Left colon (tissue), 2 donors: ENCODE measurements at regions not wholly inside any gene's neighbourhood (a gene's known extent, or its start where the extent isn't known, plus 50 kb on each side); places are given as distances from the start of the nearest gene placed in this dataset.
"Not testable (repeated sequence)": the region's sequence is repeated elsewhere in the genome, so short reads cannot be mapped to it uniquely, and the experiment has no call there.

Experiments used
- ATAC-seq: fragments of 200-7000 bp; cut with Tn5 transposase; one replicate; pipeline ENCODE4 v1.9.1; 2020; ENCODE audit warnings: mild to moderate bottlenecking, moderate library complexity
- DNase-seq, 2 donors: peaks; one replicate each; pipeline ENCODE4 v3.0.0-alpha.2; 2020
- intact Hi-C, 2 donors: fragments of 100-400 bp; cut with DNase I in 1 of 2; cut with micrococcal nuclease in 1 of 2; formaldehyde crosslinking; loops; one replicate each; pipeline versions ENCODE4 v1.11.2 to v1.14.0; 2022; cut with DNase I, micrococcal nuclease
- donor health status: DM: no; HTN: no; CAD: no.
- donor health status: DM: yes; HTN: yes; CAD: no.

GRCh38 chr9:38342532-38342931 lies 50.0 kb upstream of the ALDH1B1 start:
- ATAC-seq (no peak), DNase-seq (no peak)
- intact Hi-C loops, result no loop called here

GRCh38 chr9:38342096-38342495 lies 50.4 kb upstream of the ALDH1B1 start:
- ATAC-seq, result no peak
- no peak for DNase-seq

DNA sequence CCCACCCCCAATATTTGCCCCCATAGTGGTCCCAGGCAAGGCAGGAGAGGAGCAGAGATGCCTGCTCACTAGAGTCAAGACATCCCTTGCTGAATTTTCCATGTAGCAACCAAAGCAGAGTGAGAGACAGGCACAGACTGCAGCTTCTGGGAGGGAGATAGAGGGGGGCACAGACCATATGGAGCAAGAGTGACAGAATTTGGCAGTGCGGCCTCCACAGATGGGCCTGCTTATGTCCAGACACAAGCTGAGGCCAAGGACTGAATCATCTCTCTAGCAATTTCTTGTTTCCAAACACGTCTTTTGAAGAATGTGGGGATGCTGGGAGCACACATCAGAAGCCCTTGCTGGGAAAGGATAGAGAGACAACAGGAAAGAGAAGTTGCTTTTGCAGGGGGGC lies 53.0 kb upstream of the ALDH1B1 start:
- intact Hi-C loops, result no loop called here

More at GRCh38 chr9:38342096-38342495, 50.4 kb upstream of the ALDH1B1 start:
- intact Hi-C loops, result no loop called here

GRCh38 chr9:38339087-38339486 lies 53.4 kb upstream of the ALDH1B1 start:
- DNase-seq (no peak), ATAC-seq (no peak)
- intact Hi-C loops, result no loop called here

More for the DNA sequence above, 53.0 kb upstream of the ALDH1B1 start:
- ATAC-seq (no peak), DNase-seq (no peak)

GRCh38 chr9:38338342-38339018 lies 54.0 kb upstream of the ALDH1B1 start:
- intact Hi-C loops, result no loop called here
- no peak for DNase-seq
- no peak for ATAC-seq

DNA sequence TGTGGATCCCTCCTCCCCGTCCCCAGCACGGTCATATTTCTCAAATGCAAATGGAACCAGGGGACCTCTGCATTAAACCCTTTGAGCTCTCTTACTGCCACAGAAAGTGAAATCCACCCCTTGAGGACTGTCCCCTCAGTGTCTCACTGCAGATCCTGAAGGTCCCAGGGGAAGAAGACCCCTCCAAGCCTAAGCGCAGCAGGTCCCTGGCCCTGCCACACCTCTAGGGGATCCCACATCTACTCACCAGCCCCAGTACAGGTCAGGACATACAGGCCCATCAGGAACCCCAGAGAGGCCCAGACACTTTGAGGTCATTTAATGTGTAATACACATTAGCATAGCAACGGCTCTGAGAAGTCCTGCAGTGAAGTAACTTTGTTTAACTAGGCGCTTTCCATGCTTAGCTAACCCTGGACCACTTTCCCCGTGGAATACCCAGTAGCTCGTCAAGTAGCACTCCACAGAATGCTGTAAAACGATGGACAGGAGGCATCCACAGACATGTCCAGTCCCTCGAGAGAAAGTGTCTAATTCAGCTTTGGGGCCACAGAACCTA lies 54.7 kb upstream of the ALDH1B1 start:
- DNase-seq (no peak), ATAC-seq (no peak)
- intact Hi-C loops, result no loop called here

DNA sequence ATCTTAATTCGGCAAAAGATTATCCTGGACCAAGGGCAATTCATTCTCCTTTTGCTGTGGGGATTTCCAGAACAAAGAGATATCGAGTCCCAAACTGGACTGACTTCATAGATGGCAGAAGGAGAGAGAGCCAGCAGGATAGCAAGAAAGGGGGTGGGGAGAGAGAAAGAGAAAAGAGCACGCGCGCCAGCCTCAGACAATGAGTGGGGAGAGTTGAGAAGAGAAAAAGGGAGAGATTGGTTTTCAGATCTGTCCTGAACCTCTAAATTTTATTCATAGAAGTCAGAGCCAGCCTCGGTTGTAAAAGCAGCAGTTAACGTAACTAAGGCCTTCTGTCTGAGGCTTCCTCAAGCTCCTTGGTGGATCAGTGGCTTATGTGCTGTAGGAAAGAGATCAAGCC lies 55.3 kb upstream of the ALDH1B1 start:
- DNase-seq, result no peak
- ATAC-seq, result no peak

GRCh38 chr9:38336341-38336740 lies 56.2 kb upstream of the ALDH1B1 start:
- DNase-seq, result no peak
- ATAC-seq, result no peak
- intact Hi-C loops, result no loop called here

More for the DNA sequence above, 55.3 kb upstream of the ALDH1B1 start:
- intact Hi-C loops, result no loop called here

GRCh38 chr9:38335686-38336085 lies 56.8 kb upstream of the ALDH1B1 start:
- intact Hi-C loops, result no loop called here
- DNase-seq (no peak), ATAC-seq (no peak)

GRCh38 chr9:38334234-38334633 lies 58.3 kb upstream of the ALDH1B1 start:
- ATAC-seq, result no peak
- no peak for DNase-seq

DNA sequence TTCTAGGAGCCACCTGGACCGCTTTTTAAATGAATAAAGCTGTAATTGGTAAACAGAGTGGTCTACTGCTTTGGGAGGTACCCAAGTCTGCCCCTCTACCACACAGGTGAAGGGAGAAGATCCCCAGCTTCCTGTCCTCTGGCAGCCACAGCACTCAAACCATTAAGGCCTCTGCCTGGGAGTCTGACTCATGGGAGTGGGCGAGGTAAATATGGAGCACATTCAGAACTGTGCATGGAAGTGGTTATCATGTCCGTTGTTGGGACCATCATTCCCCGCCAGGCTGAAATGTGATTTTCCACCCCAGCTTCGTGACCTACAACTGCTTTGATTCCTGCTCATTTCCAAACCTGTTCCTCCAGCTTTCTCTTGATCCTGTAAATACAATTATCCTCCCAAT lies 59.5 kb upstream of the ALDH1B1 start:
- no peak for ATAC-seq
- intact Hi-C loops, result no loop called here
- DNase-seq, result no peak

More at GRCh38 chr9:38334234-38334633, 58.3 kb upstream of the ALDH1B1 start:
- intact Hi-C loops, result no loop called here

DNA sequence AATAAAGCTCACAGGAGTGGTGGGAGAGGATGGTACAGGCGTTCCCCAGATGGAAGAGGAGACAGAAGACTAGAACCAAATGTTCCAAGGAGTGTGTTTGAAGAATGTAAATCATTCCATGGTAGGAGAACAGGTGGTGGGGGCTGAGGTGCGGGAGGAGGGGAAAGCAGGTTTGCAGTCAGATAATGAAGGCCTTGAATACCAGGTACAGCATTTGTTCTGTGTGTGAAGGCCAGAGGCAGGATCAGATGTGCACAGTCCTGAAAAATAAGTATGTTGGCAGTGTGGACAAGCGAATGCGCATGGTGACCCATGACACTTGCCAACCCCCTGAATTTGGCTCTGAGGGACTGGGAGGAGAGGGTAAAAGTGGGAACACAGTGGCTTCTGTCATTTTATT lies 59.9 kb upstream of the ALDH1B1 start:
- ATAC-seq, result no peak

GRCh38 chr9:38331141-38331540 lies 61.4 kb upstream of the ALDH1B1 start:
- intact Hi-C loops, result no loop called here
- ATAC-seq (no peak), DNase-seq (no peak)

More for the DNA sequence above, 59.9 kb upstream of the ALDH1B1 start:
- DNase-seq, result no peak
- intact Hi-C loops, result no loop called here

GRCh38 chr9:38329968-38330367 lies 62.5 kb upstream of the ALDH1B1 start:
- DNase-seq, result no peak
- no peak for ATAC-seq
- intact Hi-C loops, result no loop called here

DNA sequence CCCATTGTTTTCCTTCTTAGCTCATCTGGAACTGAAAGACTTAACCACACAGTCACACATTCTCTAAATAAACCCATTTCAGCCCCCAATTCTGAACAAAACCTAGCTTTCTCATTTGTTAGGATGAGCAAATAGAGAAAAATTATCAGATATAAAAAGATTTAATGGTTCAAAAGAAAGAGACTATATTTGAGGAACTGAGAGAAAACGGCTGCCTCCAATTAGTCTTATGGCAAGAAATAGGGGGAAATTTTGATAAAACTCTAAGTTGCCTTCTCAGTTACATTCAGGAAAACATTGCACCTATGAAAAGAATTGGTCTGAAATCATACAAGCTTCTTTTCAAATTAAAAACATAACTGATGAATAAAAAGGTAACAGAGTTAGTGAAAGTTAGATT lies 63.7 kb upstream of the ALDH1B1 start:
- DNase-seq (no peak), ATAC-seq (no peak)
- intact Hi-C loops, result no loop called here

DNA sequence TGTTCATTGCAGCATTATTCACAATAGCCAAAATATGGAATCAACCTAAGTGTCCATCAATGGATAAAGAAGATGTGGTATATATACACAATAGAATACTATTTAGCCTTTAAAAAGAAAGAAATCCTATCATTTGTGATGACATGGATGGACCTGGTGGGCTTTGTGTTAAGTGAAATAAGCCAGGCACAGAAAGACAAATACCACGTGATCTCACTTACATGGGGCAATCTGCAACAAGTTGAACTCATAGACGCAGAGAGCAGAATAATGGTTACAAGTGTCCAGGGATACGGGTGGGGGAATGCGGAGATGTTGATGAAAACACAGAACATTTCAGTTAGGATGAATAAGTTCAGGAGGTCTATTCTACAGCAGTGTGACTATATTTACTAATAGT lies 66.4 kb upstream of the ALDH1B1 start:
- intact Hi-C loops, result no loop called here
- DNase-seq (no peak), ATAC-seq (no peak)

DNA sequence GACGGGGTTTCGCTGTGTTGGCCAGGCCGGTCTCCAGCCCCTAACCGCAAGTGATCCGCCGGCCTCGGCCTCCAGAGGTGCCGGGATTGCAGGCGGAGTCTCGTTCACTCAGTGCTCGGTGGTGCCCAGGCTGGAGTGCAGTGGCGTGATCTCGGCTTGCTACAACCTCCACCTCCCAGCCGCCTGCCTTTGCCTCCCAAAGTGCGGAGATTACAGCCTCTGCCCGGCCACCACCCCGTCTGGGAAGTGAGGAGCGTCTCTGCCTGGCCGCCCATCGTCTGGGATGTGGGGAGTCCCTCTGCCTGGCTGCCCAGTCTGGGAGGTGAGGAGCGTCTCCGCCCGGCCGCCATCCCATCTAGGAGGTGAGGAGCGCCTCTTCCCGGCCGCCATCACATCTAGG lies 68.3 kb upstream of the ALDH1B1 start:
- ATAC-seq, intact Hi-C loops, DNase-seq: not testable (repeated sequence)

DNA sequence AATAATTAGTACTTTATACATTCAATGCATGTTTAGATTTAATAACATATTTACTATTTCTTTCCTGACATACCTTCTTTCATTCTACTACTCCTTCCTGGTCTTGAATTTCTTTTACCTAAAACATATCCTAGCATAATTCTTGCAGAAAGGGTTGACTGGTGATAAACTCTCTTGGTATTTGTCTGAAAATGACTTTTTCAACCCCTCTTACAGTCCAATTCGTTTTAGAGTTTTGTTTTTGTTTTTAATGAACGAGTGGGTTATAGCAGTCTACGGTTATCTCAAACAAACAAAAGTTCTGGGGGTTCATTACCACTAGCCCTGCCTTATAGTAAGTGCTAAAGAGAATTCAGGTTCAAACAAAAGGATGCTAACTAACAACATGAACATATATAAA lies 69.6 kb upstream of the ALDH1B1 start:
- ATAC-seq, result no peak
- intact Hi-C loops, result no loop called here
- no peak for DNase-seq

DNA sequence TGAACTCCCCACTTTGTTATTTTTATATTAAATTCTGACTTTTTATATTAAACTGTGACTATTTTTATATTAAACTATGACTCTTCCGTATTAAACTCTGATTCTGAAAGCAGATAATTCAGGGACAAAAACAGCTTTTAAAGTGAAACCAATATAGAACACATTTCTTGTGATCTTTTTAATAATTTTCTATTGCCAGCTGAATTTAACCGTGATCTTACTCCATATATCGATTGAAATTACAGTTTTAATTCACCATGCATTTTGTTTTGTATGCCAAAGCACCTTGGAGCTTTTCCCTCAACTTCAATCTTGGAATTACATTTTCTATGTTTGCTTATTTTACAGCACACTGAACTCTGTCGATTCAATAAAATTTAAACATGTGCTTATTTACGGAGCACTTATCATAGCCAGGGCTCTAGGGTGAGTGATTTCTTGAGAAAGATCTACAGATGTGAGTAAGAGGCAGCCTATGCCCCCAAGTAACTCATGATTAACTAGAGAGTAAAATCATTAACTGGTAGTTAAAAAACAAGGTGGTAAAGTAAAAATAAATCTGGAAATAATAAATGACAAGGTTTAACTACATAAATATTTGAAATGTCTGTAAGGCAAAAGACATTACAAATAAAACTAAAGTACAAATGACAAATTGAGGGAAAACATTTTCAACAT lies 72.9 kb upstream of the ALDH1B1 start:
- no peak for DNase-seq
- intact Hi-C loops, result no loop called here
- peak; percentile 74 for ATAC-seq

DNA sequence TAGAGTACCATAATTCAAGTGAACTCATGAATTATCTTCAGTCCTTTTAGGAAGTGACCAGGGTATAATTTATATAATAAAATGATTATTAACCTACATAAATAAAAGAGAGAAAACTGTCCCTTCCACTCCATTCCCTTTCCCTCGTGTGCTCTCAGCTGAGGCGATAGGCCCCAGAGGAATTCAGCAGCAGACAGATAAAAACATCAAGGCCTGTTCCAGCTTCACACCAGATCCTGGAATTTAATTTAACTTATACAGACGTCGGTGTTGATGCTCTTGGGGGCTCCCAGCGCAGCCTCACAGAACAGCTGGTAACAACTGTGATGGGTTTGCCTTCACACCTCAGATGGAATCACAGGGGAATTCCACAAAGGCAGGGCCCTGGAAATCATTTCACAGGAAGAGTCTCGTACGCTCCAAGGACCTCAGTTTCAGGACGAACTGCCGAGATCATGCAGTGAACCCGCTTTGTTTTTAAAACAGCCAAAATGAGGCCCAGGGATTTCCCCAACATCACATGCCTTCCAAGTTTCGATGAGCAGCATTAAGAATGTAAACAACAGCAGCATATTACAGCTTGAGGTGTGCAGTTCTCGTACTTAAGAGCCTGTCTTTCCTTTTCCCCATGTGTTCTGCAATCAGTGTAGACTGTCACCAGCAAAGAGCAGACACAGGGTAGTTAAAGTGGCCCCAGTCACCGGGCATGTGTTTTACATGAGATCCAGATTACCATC lies 73.6 kb upstream of the ALDH1B1 start:
- intact Hi-C loops, result no loop called here
- DNase-seq (no peak), ATAC-seq (peak; percentile 73)
